ENCODE measurements at regions not wholly inside any gene's neighbourhood (a gene's known extent, or its start where the extent isn't known, plus 50 kb on each side); places are given as distances from the start of the nearest gene placed in this dataset.

DNA sequence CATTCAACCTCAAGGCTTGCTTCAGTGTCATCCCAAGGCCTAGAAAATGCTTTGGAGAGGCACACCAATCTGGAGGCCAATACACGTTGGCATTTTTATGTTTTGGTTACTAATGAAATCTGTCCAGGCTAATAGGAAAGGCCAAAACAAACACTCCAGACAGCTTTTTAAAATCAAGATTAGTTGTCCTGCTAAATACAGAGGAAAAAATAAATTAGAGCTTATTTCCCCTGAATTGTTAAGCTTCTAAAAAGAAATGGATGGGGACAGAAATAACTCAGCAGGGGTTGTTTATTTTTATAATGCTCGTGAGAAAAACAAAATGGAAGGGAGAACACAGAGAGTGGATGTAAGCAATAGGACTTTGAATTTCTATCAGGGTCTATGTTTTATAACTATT lies 438.5 kb upstream of the LRRC4C start:
- ChIA-PET POLR2A (no interaction called here), CTCF (ENCODE audit: low intra/inter-chr PET ratio, low total read pairs) (no interaction called here)
- no peaks in the 10 kb centered on the region for H4K20me1 ChIP-seq (ENCODE audit: insufficient read depth, low read length)
- no peak overlapping the region for H3K4me2 ChIP-seq (ENCODE audit: low read depth, low read length)
- DNase-seq (ENCODE audit: low spot score) (no peak), ATAC-seq (no peak), FAIRE-seq (no peak)
- H3K36me3 ChIP-seq (replicated peaks in 1 of 2; ENCODE audit: control insufficient read depth in 1 of 2, insufficient read depth in 2 of 2, low read length in 2 of 2) = no peaks in the 10 kb centered on the region
- BruUV-seq (replicated peaks) = no TSS peak
- no peak overlapping the region for H3K9ac ChIP-seq (ENCODE audit: insufficient read depth, low read depth, low read length)
- WGBS (ENCODE audit: low lambda C conversion rate) = 3% methylated on average over 2 of the region's 2 CpGs
- no peaks in the 10 kb centered on the region for H3K27me3 ChIP-seq (ENCODE audit: control insufficient read depth in 1 of 2, insufficient read depth in 2 of 2, low read length in 2 of 2)
- no peaks in the 10 kb centered on the region for H3K4me1 ChIP-seq (ENCODE audit: insufficient read depth, low read length)
- H2AFZ ChIP-seq (ENCODE audit: low read length) = no peak overlapping the region
- H3K27ac ChIP-seq (ENCODE audit: extremely low read length, insufficient read depth, low read length) = no peak overlapping the region
- no peaks in the 10 kb centered on the region for H3K79me2 ChIP-seq (ENCODE audit: insufficient read depth, low read length)
- H3K4me3 ChIP-seq (replicated peaks in 1 of 3; ENCODE audit: insufficient read depth in 1 of 3, low read depth in 2 of 3, low read length in 3 of 3) = no peak overlapping the region
- in situ Hi-C loops (cut with HindIII; ENCODE audit: extremely low pct_ligation_motif_present, low pct_unique_long_range_greater_than_20kb) (no loop called here), intact Hi-C loops (cut with micrococcal nuclease; ENCODE audit: unreplicated experiment) (no loop called here)
- TF ChIP-seq RNF2 (conservative IDR thresholded peaks at IDR 0.05; ENCODE audit: low read depth) = no peak
- TF ChIP-seq ZNF235 (CRISPR knock-in tag; IDR thresholded peaks at IDR 0.05; ENCODE audit: borderline replicate concordance) = no peak
- no peak for TF ChIP-seq ZBTB1 (CRISPR knock-in tag; IDR thresholded peaks at IDR 0.05; ENCODE audit: borderline replicate concordance)
- TF ChIP-seq KAT7 (CRISPR knock-in tag; IDR thresholded peaks at IDR 0.05; ENCODE audit: borderline replicate concordance) = no peak
- no peak for TF ChIP-seq FOXJ3 (CRISPR knock-in tag; IDR thresholded peaks at IDR 0.05; ENCODE audit: borderline replicate concordance)
- no peak for TF ChIP-seq NRL (CRISPR knock-in tag; IDR thresholded peaks at IDR 0.05; ENCODE audit: borderline replicate concordance)
- no peak for TF ChIP-seq ZNF615 (CRISPR knock-in tag; IDR thresholded peaks at IDR 0.05; ENCODE audit: borderline replicate concordance)
- no peak for TF ChIP-seq CCAR2 (optimal IDR thresholded peaks at IDR 0.05; ENCODE audit: low read depth, low read length)
- no peak for TF ChIP-seq RFX1 (IDR thresholded peaks at IDR 0.05)
- TF ChIP-seq ZNF558 (CRISPR knock-in tag; IDR thresholded peaks at IDR 0.05; ENCODE audit: borderline replicate concordance) = no peak
- TF ChIP-seq, protein P1, sequence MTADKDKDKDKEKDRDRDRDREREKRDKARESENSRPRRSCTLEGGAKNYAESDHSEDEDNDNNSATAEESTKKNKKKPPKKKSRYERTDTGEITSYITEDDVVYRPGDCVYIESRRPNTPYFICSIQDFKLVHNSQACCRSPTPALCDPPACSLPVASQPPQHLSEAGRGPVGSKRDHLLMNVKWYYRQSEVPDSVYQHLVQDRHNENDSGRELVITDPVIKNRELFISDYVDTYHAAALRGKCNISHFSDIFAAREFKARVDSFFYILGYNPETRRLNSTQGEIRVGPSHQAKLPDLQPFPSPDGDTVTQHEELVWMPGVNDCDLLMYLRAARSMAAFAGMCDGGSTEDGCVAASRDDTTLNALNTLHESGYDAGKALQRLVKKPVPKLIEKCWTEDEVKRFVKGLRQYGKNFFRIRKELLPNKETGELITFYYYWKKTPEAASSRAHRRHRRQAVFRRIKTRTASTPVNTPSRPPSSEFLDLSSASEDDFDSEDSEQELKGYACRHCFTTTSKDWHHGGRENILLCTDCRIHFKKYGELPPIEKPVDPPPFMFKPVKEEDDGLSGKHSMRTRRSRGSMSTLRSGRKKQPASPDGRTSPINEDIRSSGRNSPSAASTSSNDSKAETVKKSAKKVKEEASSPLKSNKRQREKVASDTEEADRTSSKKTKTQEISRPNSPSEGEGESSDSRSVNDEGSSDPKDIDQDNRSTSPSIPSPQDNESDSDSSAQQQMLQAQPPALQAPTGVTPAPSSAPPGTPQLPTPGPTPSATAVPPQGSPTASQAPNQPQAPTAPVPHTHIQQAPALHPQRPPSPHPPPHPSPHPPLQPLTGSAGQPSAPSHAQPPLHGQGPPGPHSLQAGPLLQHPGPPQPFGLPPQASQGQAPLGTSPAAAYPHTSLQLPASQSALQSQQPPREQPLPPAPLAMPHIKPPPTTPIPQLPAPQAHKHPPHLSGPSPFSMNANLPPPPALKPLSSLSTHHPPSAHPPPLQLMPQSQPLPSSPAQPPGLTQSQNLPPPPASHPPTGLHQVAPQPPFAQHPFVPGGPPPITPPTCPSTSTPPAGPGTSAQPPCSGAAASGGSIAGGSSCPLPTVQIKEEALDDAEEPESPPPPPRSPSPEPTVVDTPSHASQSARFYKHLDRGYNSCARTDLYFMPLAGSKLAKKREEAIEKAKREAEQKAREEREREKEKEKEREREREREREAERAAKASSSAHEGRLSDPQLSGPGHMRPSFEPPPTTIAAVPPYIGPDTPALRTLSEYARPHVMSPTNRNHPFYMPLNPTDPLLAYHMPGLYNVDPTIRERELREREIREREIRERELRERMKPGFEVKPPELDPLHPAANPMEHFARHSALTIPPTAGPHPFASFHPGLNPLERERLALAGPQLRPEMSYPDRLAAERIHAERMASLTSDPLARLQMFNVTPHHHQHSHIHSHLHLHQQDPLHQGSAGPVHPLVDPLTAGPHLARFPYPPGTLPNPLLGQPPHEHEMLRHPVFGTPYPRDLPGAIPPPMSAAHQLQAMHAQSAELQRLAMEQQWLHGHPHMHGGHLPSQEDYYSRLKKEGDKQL (CRISPR knock-in tag; IDR thresholded peaks at IDR 0.05; ENCODE audit: low read depth) = no peak
- no peak for TF ChIP-seq POLR2AphosphoS5 (IDR thresholded peaks at IDR 0.05; ENCODE audit: low read depth, low read length)
- TF ChIP-seq, protein P2, sequence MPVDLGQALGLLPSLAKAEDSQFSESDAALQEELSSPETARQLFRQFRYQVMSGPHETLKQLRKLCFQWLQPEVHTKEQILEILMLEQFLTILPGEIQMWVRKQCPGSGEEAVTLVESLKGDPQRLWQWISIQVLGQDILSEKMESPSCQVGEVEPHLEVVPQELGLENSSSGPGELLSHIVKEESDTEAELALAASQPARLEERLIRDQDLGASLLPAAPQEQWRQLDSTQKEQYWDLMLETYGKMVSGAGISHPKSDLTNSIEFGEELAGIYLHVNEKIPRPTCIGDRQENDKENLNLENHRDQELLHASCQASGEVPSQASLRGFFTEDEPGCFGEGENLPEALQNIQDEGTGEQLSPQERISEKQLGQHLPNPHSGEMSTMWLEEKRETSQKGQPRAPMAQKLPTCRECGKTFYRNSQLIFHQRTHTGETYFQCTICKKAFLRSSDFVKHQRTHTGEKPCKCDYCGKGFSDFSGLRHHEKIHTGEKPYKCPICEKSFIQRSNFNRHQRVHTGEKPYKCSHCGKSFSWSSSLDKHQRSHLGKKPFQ (CRISPR knock-in tag; IDR thresholded peaks at IDR 0.05; ENCODE audit: insufficient replicate concordance) = no peak
- no peak for TF ChIP-seq HCFC1 (IDR thresholded peaks at IDR 0.05; ENCODE audit: low read depth, low read length)
- TF ChIP-seq SIX1 (CRISPR knock-in tag; IDR thresholded peaks at IDR 0.05; ENCODE audit: borderline replicate concordance) = no peak
- TF ChIP-seq ZNF749 (CRISPR knock-in tag; IDR thresholded peaks at IDR 0.05; ENCODE audit: borderline replicate concordance) = no peak
- no peak for TF ChIP-seq ZNF792 (CRISPR knock-in tag; IDR thresholded peaks at IDR 0.05)
- peaks cover 93% of the 10 kb centered on the region for H3K9me3 ChIP-seq (ENCODE audit: low read length)
